DMS153 (cell line): ENCODE measurements at regions not wholly inside any gene's neighbourhood (a gene's known extent, or its start where the extent isn't known, plus 50 kb on each side); places are given as distances from the start of the nearest gene placed in this dataset.

Experiments used
- DNase-seq: peaks from one replicate; lab custom pipeline; 2025; lab: John Stamatoyannopoulos, UW

GRCh38 chr2:240209493-240209892 lies 69.0 kb upstream of the OTOS start:
- DNase-seq = no peak

GRCh38 chr2:240210198-240210965 lies 69.9 kb upstream of the OTOS start:
- DNase-seq = no peak

GRCh38 chr2:240211096-240211495 lies 70.6 kb upstream of the OTOS start:
- no peak for DNase-seq

- DNase-seq = no peak
Observed at GRCh38 chr2:240211598-240212424, 71.4 kb upstream of the OTOS start.

GRCh38 chr2:240212425-240213225 lies 72.2 kb upstream of the OTOS start:
- no peak for DNase-seq

GRCh38 chr2:240213226-240213475 lies 72.7 kb upstream of the OTOS start:
- DNase-seq = no peak

- no peak for DNase-seq
Observed at GRCh38 chr2:240213476-240214421, 73.3 kb upstream of the OTOS start.

- DNase-seq = no peak
Observed at GRCh38 chr2:240214790-240215675, 74.6 kb upstream of the OTOS start.

GRCh38 chr2:240215676-240216051 lies 75.2 kb upstream of the OTOS start:
- DNase-seq = no peak

GRCh38 chr2:240216167-240216566 lies 75.7 kb upstream of the OTOS start:
- no peak for DNase-seq

- no peak for DNase-seq
Observed at GRCh38 chr2:240217431-240218301, 77.2 kb upstream of the OTOS start.

GRCh38 chr2:240219208-240219890 lies 78.9 kb upstream of the OTOS start:
- DNase-seq = no peak

- DNase-seq = no peak
Observed at GRCh38 chr2:240220371-240220770, 79.9 kb upstream of the OTOS start.

GRCh38 chr2:240223631-240224030 lies 83.2 kb upstream of the OTOS start:
- DNase-seq = no peak

- DNase-seq = no peak
Observed at GRCh38 chr2:240224676-240225075, 84.2 kb upstream of the OTOS start.

GRCh38 chr2:240225131-240225530 lies 84.7 kb upstream of the OTOS start:
- DNase-seq = no peak

- DNase-seq = no peak
Observed at GRCh38 chr2:240225660-240226475, 85.4 kb upstream of the OTOS start.
